ENCODE measurements at regions not wholly inside any gene's neighbourhood (a gene's known extent, or its start where the extent isn't known, plus 50 kb on each side); places are given as distances from the start of the nearest gene placed in this dataset.

GRCh38 chr13:79650688-79651087 lies 169.7 kb downstream of the NDFIP2 start:
- DNase-seq (no peak), ATAC-seq (no peak)
- intact Hi-C loops (cut with DNase I) = no loop called here
- TF ChIP-seq POLR2A (IDR thresholded peaks at IDR 0.05) = no peak
- TF ChIP-seq CTCF (IDR thresholded peaks at IDR 0.05) = no peak
- Histone ChIP-seq H3K9me3 (no peaks in the 10 kb centered on the region), H3K27me3 (no peaks in the 10 kb centered on the region), H3K4me3 (no peak overlapping the region), H3K36me3 (no peaks in the 10 kb centered on the region), H3K27ac (no peak overlapping the region), H3K4me1 (peaks cover 0 to 6% (median 0%) of the 10 kb centered on the region in 12 donors)
- 45 to 54% (median 49%) methylated on average over 4 of the region's 4 CpGs for WGBS, 4 donors

- DNase-seq = no peak
- intact Hi-C loops (cut with DNase I) = no loop called here
- no peaks in the 10 kb centered on the region for H3K36me3 ChIP-seq
- no peaks in the 10 kb centered on the region for H3K27me3 ChIP-seq
- no peaks in the 10 kb centered on the region for H3K9me3 ChIP-seq
- TF ChIP-seq CTCF (IDR thresholded peaks at IDR 0.05) (no peak), POLR2A (IDR thresholded peaks at IDR 0.05) (no peak)
- no peak overlapping the region for H3K27ac ChIP-seq
- no peak overlapping the region for H3K4me3 ChIP-seq
- WGBS, 4 donors = 88 to 100% (median 93%) methylated on average over 1 of the region's 1 CpG
- H3K4me1 ChIP-seq = peaks cover 0 to 12% (median 0%) of the 10 kb centered on the region in 12 donors
- ATAC-seq = no peak
Observed at GRCh38 chr13:79648191-79648590, 167.2 kb downstream of the NDFIP2 start.

GRCh38 chr13:79647533-79647932 lies 166.6 kb downstream of the NDFIP2 start:
- Histone ChIP-seq H3K27ac (no peak overlapping the region), H3K27me3 (no peaks in the 10 kb centered on the region), H3K4me3 (no peak overlapping the region), H3K9me3 (no peaks in the 10 kb centered on the region), H3K36me3 (no peaks in the 10 kb centered on the region), H3K4me1 (peaks cover 0 to 18% (median 0%) of the 10 kb centered on the region in 12 donors)
- DNase-seq (no peak), ATAC-seq (no peak)
- TF ChIP-seq POLR2A (IDR thresholded peaks at IDR 0.05) (no peak), CTCF (IDR thresholded peaks at IDR 0.05) (no peak)
- intact Hi-C loops (cut with DNase I) = no loop called here
- WGBS, 4 donors = 39 to 61% (median 55%) methylated on average over 2 of the region's 2 CpGs

GRCh38 chr13:79646880-79647279 lies 165.9 kb downstream of the NDFIP2 start:
- Histone ChIP-seq H3K4me3 (no peak overlapping the region), H3K27me3 (no peaks in the 10 kb centered on the region), H3K9me3 (no peaks in the 10 kb centered on the region), H3K27ac (no peak overlapping the region), H3K36me3 (no peaks in the 10 kb centered on the region), H3K4me1 (peaks cover 0 to 20% (median 0%) of the 10 kb centered on the region in 12 donors)
- ATAC-seq (no peak), DNase-seq (no peak)
- intact Hi-C loops (cut with DNase I) = no loop called here
- 87 to 95% (median 89%) methylated on average over 2 of the region's 2 CpGs for WGBS, 4 donors
- TF ChIP-seq CTCF (IDR thresholded peaks at IDR 0.05) (no peak), POLR2A (IDR thresholded peaks at IDR 0.05) (no peak)

Data from heart left ventricle (tissue), 16 donors.